NCI-H345 treated with DMSO at 0.1 percent for 48 hours (cell line): ENCODE measurements at regions not wholly inside any gene's neighbourhood (a gene's known extent, or its start where the extent isn't known, plus 50 kb on each side); places are given as distances from the start of the nearest gene placed in this dataset.
"Not testable (repeated sequence)": the region's sequence is repeated elsewhere in the genome, so short reads cannot be mapped to it uniquely, and the experiment has no call there.

Source experiments
- DNase-seq: peaks from one replicate; lab custom pipeline; 2025; ENCODE audit not compliant: unreplicated experiment; lab: John Stamatoyannopoulos, UW

DNA sequence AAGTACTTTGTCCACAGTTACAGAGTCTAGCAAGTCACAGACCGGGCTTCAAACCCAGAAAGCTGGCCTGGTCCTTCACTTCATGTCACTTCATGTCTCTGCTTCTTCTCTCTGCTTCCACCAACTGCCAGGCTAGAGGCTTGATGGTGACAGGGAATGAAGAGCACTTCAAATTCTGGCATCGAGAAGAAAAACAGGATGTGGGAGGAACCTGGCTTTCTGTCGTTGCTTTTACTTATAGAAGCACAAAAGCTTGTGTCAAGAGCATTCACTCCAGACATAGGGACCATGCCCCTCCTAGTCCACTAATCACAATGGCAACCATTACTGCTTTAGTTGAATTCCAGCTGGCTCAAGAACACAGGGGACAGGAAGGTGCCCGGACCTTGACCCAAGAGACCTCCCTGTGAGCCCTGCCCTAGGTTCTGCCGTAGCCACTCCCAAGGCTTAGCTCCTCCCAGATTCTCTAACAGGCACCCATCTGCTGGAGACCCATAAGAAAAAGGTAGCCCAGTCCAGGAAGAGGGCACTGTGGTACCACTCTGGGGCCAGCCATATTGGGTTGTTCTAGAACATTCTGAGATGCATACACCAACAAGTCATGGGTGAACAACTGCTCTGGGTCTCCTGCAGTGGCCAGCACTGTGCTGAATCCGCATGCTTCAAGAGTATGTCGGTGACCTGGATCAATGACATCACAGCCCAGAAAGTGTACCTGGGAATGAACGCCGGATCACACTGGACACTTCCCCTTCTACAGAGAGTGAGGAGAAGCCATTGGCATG is 181.8 kb downstream of the C16orf95 start:
- DNase-seq: peak; percentile 10

DNA sequence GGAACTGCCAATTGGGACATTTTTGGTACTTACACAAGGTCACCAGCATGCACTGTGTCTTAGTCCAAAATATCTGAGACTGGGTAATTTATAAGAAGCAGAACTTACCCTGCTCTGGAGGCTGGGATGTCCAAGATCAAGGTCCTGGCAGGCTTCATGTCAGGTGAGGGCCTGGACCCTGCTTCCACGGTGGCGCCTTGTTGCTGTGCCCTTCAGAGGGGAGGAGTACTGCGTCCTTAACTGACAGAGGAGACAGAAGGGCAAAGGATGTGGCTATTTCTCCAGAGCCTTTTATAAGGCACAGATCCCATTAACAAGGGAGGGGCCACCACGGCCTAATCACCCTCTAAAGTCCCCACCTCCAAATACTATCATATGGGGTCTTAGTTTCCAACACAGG is 178.9 kb downstream of the C16orf95 start:
- DNase-seq: no peak

DNA sequence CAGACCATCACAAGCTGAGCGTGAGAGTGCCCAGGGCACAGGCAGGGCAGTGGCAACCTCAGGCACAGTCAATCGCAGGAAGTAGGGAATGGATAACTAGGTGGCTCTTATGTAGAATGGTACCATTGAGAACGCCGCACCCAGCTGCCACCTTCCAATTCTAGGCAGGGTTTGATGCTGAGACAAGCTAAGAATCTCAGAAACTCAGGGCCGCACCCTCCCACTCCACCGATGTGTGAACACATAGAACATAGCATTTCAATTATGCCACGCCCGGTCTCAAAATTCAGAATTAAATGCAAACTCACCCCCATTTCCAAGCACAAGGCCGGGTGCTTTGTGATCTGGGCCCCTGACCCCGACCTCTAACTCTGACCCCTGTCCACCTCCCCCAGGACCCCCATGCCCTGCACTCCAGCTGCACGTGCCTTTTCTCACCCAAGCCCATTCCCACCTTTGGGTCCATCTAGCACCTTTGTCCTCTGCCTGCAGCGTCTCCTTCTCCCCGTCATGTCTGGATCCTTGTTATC is 178.4 kb downstream of the C16orf95 start:
- no peak for DNase-seq

DNA sequence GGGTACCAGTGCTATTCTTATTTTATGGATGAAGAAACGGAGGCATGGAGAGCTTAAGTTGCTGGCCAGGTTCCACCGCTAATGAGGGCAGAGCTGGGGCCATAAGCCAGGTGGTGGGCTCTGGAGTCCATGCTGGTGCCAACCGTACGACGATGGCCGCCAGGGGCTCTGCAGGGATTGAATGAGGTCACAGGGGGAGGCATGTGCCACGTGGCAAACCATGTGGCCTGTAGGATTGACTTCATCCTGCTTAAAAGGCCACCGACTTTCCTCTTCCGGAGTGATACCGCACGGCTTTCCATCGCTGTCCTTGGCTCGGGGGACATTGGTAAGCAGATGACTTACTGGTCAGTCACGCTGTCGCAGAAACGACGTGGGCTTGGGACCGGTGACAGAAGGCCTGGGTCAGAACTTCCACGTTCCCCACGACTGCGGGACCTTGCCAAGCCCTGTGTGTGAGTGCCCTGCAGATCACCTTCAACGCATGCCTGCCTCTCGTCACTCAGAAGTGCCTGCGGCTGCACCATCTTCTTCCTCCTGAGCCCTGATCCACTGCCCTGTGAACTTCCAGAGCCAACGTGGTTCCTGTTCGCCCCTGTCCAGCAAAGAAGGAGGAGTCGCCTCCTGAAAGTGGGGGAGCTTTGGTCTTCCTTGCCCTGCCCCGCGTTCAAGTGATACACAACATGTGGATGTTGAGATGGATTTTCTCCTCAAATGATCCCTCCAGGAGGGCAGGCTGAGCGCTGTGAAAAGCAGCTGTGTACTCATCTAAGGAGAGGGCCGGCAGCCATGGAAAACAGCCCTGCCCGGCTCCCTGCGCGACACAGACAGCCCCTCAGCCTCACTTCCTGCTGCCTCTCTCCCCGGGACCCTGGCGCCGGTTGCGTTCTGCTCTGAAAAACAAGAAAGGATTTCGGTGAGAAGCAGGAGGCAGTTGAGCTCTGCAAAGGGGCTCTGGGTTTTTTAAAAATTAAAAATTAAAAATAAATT is 176.7 kb downstream of the C16orf95 start:
- no peak for DNase-seq

DNA sequence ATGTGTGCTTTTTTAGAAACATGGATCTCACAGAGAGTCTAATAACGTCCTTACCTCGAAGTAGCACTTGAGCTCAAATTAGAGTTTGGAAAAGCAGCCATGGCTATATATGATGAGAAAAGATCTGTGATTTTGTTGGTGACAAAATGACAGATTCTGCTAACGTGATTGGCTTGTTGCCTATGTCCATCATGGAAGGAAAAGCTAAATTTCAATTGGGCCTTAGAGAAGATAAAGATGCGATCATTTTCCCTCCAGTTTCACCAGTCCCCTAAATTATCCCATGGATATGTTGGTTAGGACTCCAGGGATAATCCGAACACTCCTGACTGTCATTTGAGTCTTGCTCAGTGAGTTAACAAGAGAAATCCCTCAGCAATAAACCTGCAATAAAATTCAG is 175.8 kb downstream of the C16orf95 start:
- DNase-seq: no peak

DNA sequence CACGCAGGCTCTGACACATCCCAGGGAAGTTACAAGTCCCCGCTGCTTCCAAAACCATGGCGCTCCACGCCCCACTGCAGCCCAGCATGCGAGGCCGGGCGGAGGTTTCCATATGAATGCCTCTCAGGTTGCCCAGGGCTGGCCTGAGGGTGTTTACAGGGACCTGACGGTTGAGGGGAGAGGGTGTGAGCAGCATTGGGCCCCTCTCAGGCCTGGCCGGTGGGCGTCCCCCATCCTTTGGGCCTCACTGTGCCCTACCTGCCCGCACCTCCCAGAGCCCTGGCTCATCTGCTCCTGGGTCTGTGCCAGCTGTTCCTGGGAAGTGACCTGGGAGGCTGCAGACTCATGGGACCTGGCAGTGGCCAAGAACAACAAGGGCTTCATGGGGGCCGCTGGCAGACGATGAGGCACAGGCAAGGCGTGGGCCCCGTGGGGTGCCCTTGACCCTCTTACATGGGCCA is 173.5 kb downstream of the C16orf95 start:
- DNase-seq: no peak

DNA sequence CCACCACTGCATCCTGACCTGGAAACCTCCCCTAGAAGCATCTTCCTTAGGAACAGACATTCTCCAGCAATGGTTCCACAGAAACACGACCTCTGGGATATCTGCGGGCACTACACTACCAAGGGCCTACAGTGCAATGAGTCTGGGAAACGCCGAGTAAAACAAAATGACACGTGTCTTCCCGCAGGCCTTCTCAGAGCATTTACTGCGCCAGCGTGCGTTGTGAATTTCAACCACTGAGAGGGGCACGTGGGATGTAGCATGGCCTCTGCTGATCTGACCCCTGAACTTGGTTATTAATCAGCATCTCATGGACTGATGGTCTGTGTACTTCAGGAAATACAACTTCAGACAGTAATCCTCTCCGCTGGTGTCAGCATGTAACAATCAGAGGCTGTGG is 173.0 kb downstream of the C16orf95 start:
- no peak for DNase-seq

DNA sequence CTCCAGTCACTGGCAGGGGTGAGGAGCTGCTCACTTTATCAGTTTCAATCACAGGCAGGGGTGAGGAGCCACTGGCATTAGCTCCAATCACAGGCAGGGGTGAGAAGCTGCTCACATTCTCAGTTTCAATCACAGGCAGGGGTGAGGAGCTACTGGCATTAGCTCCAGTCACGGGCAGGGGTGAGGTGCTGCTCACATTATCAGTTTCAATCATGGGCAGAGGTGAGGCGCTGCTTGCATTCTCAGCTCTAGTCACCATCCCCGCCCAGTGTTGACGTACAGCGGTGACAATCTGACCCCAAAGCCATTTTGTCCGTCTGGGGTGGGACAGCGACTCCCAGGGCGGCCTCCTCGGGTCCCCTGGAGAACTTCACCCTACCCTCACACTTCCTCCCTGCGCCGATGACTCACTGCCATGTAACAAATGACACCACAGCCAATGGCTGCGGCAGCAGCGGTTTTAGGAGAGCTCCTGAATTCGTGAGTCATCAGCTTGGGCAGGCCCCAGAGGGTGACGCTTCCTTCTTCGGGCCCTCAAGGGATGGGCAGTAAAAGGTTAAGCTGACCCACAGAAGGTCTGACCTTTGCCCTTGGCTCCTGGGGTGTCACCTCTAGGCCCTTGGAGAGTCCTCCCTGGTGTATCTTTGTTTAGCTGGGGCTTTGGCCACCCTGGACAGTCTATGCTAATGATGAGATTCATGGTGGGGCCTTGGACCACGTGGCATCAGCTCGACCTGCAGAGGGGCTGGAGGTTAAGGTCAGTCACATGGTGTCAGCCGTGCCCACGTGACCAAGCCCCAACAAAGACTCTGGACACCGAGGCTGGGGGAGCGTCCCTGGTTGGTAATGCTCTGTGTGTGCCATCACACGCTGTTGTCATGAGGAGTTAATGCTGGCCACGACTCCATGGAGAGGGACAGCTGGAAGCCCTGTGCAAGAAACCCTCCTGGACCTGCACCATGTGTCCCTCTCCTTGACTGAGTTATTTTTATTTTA is 171.7 kb downstream of the C16orf95 start:
- DNase-seq: no peak

DNA sequence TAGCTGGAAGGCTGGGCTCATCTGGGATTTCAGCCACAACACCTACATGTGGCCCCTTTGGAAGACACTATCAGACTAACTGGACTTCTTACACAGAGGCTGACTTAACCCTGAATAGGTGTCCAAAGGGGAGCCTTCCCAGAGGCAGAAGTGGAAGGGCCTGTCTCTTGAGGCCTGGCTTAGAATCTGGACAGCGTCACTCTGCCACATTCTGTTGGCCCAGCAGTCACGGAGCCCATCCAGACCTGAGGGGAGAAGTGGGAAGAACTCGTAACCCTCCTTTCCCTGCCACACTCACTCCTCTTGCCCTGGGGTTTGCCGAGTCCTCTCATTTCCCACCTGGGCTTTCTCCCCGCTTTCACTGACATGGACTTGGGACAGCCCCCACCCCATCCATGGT is 170.5 kb downstream of the C16orf95 start:
- no peak for DNase-seq

DNA sequence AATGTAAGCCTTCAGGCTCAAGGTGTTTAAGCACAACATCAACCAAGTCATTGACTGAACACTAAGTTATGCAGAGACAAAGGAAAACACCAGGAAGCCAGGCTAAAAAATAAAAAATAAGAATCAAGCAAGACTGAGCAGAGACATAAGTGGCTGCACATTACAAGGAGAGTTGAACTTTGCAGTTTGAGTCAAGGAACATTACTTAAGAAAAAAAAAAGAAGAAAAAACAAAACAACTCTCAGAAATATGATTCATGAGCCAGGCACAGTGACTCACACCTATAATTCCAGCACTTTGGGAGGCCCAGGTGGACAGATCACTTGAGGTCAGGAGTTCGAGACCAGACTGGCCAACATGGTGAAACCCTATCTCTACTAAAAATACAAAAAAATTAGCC is 168.1 kb downstream of the C16orf95 start:
- DNase-seq: no peak

DNA sequence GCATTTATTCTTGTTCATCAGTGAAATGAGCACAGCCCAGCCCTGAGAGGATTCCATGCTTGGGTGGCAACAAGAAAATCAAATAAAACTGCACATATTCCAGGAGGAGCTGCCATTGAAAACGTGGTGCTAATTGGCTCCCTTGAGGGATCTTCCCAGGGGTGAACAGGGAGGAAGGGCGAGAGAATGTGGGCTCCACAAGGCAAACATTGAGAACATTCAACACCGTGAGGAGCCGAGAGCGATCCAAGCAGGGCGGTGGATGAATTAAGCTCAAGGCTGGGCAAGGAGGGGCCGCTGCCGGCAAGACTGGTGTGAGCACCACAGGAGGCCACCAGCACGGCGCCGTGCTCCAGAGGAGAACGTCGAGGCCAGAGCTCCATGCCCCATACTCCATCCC is 166.9 kb downstream of the C16orf95 start:
- no peak for DNase-seq

DNA sequence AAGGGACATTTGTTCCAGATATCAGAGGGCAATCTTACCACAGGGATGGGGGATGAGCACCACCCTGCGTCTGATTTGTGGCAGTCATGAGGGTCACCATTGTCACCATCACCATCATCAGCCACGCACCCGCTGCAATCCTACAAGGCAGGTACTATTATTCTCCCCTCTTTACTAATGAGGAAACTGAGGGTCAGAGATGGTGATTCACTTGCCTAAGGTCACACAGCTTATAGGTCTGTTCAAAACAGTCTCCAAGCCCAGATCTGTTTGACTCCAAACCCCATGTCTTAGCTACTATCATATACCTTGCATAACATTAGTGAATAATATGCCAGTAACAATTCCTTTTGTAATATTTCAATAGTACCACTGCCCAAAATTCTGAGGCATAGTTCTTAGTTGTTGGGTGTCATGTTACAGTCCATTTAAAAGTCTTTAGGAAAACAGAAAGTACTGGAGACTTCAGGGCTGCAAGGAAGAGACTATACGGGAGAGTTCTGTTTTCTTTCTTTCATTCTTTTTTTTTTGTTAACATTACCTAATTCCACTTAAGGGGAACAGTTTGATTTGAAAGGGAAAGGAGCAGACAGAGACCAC is 166.4 kb downstream of the C16orf95 start:
- DNase-seq: no peak

DNA sequence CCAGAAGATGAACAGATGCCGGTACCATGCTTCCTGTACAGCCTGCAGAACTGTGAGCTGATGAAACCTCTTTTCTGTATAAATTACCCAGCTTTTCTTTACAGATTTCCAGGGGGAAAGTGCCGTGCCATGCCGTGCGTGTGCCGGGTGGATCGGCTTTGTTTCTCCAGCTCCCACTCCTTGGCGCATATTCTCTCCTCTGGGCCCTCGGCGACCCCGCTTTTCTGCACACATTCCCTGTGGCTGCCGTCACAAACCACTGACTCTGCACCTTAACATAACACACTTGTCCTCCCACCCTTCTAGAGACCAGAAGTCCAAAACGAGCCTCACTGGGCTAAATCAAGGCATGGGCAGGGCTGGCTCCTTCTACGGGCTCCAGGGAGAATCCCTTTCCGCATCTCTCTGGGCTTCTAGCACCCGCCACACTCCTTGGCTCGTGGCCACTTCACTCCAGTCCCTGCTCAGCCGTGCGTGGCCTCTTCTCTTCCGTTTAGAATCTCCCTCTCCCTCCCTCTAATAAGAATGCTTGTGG is 164.9 kb downstream of the C16orf95 start:
- no peak for DNase-seq

DNA sequence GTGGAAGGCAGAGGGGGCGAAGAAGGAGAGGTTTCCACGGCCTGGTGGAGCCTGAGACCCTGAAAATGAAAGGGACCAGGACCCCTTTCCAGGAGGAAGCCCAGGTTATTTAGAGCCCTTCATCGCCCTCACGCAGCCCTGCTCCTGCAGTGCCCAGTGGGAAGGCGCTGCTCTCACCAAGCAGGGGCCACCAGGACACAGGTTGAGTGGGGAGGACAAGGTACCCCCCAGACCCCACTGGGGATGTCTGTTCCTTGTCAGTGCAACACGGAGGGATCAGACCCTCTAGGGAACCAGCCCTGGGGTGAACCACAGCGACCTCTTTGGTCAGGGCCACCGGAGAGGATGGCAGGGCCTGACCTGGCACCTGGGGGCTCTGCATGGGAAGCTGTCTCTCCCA is 163.9 kb downstream of the C16orf95 start:
- DNase-seq: no peak

DNA sequence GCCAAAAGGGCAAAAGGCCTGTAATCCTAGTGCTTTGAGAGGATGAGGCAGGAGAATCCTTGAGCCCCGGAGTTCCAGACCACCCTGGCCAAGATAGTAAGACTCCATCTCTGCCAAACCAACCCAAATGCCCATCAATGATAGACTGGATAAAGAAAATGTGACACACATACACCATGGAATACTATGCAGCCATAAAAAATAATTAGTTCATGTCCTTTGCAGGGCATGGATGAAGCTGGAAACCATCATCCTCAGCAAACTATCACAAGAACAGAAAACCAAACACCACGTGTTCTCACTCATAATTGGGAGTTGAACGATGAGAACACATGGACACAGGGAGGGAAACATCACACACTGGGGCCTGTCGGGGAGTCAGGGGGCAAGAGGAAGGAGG is 161.9 kb downstream of the C16orf95 start:
- not testable (repeated sequence) for DNase-seq

DNA sequence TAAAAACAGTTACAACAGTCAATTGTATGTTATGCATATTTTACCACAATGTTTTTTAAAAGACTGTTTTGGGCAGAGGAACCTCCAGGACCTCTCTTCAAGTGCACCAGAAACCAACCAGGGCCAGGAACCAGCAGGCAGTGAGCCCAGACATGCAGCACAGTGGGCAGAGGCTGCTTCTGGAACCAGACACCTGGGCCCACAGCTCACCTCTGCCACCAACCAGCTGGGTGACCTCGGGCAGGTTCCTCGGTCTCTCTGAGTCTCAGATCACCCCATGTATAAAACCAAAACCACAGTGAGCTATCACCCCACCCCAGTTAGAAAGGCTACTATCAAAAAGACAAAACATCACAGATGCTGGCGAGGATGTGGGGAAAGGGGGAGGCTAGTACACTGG is 161.0 kb downstream of the C16orf95 start:
- DNase-seq: no peak

DNA sequence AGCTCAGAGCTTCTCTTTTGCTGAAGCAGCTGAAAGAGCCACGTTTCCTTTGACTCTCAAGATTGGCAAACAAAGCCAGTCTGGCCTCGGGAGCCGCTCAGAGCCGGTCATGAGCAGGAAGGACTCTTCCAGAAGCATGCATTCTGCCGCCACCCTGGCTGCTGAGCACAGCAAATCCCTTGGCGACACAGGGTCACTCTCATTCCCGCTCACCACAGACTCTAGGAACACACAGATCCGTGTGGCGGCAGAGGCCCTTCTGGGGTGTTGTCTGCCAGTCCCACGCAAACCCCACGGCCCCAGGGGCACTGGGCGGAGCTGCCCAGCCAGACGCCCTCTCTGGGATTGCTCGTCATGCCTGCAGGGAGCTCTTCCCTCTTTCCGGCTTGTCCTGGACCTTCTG is 157.0 kb downstream of the C16orf95 start:
- no peak for DNase-seq

DNA sequence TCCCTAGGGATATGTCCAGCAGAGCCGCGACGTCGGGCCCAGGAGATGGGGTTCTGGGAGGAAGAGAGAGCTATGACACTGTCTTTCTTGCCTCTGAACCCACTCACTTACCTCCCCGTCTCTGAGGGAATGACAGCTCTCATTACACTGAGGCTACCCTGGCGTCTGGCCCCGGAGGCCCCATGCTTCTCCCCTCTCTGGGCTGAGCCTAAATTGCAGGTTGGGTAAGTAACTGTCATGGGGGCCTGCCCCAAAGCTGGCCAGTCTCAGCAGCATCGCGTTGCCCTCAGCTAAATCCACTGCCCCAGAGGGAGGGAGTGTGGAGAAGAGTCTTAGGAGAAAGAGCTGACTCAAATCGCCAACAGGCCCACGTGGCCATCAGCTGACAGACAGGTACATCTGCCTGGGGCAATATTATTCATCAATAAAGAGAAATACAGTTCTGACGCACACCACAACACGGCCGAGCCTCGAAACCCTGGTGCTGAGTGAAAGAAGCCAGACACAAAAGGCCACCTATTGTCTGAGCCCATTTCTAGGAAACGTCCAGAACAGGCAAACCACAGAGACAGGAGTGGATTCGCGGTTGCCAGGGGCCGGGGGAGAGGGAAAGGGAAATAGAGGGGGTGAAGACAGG is 156.4 kb downstream of the C16orf95 start:
- DNase-seq: no peak

DNA sequence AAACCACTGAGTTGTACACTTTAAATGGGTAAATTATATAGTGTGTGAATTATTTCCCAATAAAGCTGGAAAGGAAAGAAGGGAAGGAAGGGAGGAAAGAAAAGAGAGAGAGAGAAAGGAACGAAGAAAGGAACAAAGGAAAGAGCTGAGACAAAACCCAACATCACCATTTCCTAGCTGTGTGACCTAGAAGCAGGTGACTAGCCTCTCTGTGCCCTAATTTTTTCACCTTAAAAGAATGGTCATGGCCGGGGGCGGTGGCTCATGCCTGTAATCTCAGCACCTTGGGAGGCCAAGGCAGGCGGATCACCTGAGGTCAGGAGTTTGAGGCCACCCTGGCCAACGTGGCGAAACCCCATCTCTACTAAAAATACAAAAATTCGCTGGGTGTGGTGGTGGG is 155.8 kb downstream of the C16orf95 start:
- DNase-seq: not testable (repeated sequence)
